COLO829 (cell line): ENCODE measurements at regions not wholly inside any gene's neighbourhood (a gene's known extent, or its start where the extent isn't known, plus 50 kb on each side); places are given as distances from the start of the nearest gene placed in this dataset.

Source experiments
- DNase-seq: peaks from one replicate; pipeline ENCODE4 v3.0.0; 2012; ENCODE audit warnings: low spot score

GRCh38 chr20:12022126-12022525, 104.4 kb downstream of the BTBD3 start:
- no peak for DNase-seq

- no peak for DNase-seq
Observed at GRCh38 chr20:12023194-12023795, 105.6 kb downstream of the BTBD3 start.

- no peak for DNase-seq
Observed at GRCh38 chr20:12028771-12029170, 111.1 kb downstream of the BTBD3 start.

- DNase-seq: no peak
Observed at GRCh38 chr20:12030470-12030869, 112.8 kb downstream of the BTBD3 start.

- DNase-seq: no peak
Observed at GRCh38 chr20:12036142-12036541, 118.4 kb downstream of the BTBD3 start.

- no peak for DNase-seq
Observed at GRCh38 chr20:12037521-12037920, 119.8 kb downstream of the BTBD3 start.

- DNase-seq: peak; percentile 46
Observed at GRCh38 chr20:12040261-12040660, 122.6 kb downstream of the BTBD3 start.

- no peak for DNase-seq
Observed at GRCh38 chr20:12044969-12045368, 127.3 kb downstream of the BTBD3 start.

GRCh38 chr20:12047838-12048432, 130.2 kb downstream of the BTBD3 start:
- DNase-seq: no peak

- no peak for DNase-seq
Observed at GRCh38 chr20:12049125-12049524, 131.4 kb downstream of the BTBD3 start.

- peak; percentile 23 for DNase-seq
Observed at GRCh38 chr20:12051206-12052163, 133.8 kb downstream of the BTBD3 start.

GRCh38 chr20:12053353-12053752, 135.7 kb downstream of the BTBD3 start:
- peak; percentile 23 for DNase-seq

GRCh38 chr20:12054556-12054955, 136.9 kb downstream of the BTBD3 start:
- DNase-seq: no peak

GRCh38 chr20:12055161-12055560, 137.5 kb downstream of the BTBD3 start:
- no peak for DNase-seq

- no peak for DNase-seq
Observed at GRCh38 chr20:12056839-12057238, 139.1 kb downstream of the BTBD3 start.

- no peak for DNase-seq
Observed at GRCh38 chr20:12057778-12058177, 140.1 kb downstream of the BTBD3 start.

GRCh38 chr20:12058216-12058615, 140.5 kb downstream of the BTBD3 start:
- DNase-seq: no peak

- no peak for DNase-seq
Observed at GRCh38 chr20:12061466-12061865, 143.8 kb downstream of the BTBD3 start.

GRCh38 chr20:12063106-12063684, 145.5 kb downstream of the BTBD3 start:
- no peak for DNase-seq

GRCh38 chr20:12064540-12064939, 146.8 kb downstream of the BTBD3 start:
- no peak for DNase-seq

- no peak for DNase-seq
Observed at GRCh38 chr20:12067686-12068085, 150.0 kb downstream of the BTBD3 start.

- DNase-seq: no peak
Observed at GRCh38 chr20:12068121-12068520, 150.4 kb downstream of the BTBD3 start.

GRCh38 chr20:12069181-12069580, 151.5 kb downstream of the BTBD3 start:
- DNase-seq: no peak
